Stimulated activated naive CD8-positive, alpha-beta T cell treated with anti-CD3 and anti-CD28 coated beads, Interleukin-15, Interleukin-2, amounts not matched to agents 100 ng/mL and 50 ng/mL, for 24 hours (primary cell): ENCODE measurements at regions not wholly inside any gene's neighbourhood (a gene's known extent, or its start where the extent isn't known, plus 50 kb on each side); places are given as distances from the start of the nearest gene placed in this dataset.

Experiments
- H3K27ac Mint-ChIP-seq: one replicate; pipeline ENCODE4 v1.8.0; 2021; ENCODE audit warnings: mild to moderate bottlenecking, mixed read lengths
- H3K27me3 Mint-ChIP-seq: one replicate; pipeline ENCODE4 v1.8.0; 2021; ENCODE audit warnings: mixed read lengths
- H3K36me3 Mint-ChIP-seq: one replicate; pipeline ENCODE4 v1.8.0; 2021; ENCODE audit warnings: low read depth, mixed read lengths
- H3K4me1 Mint-ChIP-seq: one replicate; pipeline ENCODE4 v1.8.0; 2021; ENCODE audit warnings: low read depth, mixed read lengths
- H3K4me3 Mint-ChIP-seq: one replicate; pipeline ENCODE4 v1.8.0; 2021; ENCODE audit warnings: mild to moderate bottlenecking, mixed read lengths
- H3K9me3 Mint-ChIP-seq: one replicate; pipeline ENCODE4 v1.8.0; 2021; ENCODE audit warnings: mixed read lengths

- H3K27me3 Mint-ChIP-seq: peaks cover 4% of the 10 kb centered on the region
These were observed 65.0 kb upstream of the GGTA1 start for GRCh38 chr9:121564504-121565260.

GRCh38 chr9:121566481-121567465, 67.1 kb upstream of the GGTA1 start:
- Mint-ChIP-seq H3K4me1 (no peaks in the 10 kb centered on the region), H3K36me3 (no peaks in the 10 kb centered on the region), H3K27ac (no peak overlapping the region), H3K9me3 (no peaks in the 10 kb centered on the region), H3K27me3 (peaks cover 4% of the 10 kb centered on the region), H3K4me3 (no peak overlapping the region)

More at GRCh38 chr9:121564504-121565260, 65.0 kb upstream of the GGTA1 start:
- Mint-ChIP-seq H3K27ac (no peak overlapping the region), H3K4me1 (no peaks in the 10 kb centered on the region), H3K4me3 (no peak overlapping the region), H3K9me3 (no peaks in the 10 kb centered on the region), H3K36me3 (no peaks in the 10 kb centered on the region)

- no peak overlapping the region for H3K4me3 Mint-ChIP-seq
- H3K36me3 Mint-ChIP-seq: no peaks in the 10 kb centered on the region
- H3K27ac Mint-ChIP-seq: no peak overlapping the region
- H3K27me3 Mint-ChIP-seq: peaks cover 4% of the 10 kb centered on the region
- H3K9me3 Mint-ChIP-seq: no peaks in the 10 kb centered on the region
- H3K4me1 Mint-ChIP-seq: no peaks in the 10 kb centered on the region
These were observed 68.1 kb upstream of the GGTA1 start for GRCh38 chr9:121567500-121568342.

- Mint-ChIP-seq H3K4me3 (no peak overlapping the region), H3K9me3 (no peaks in the 10 kb centered on the region), H3K27me3 (peaks cover 4% of the 10 kb centered on the region)
These were observed 69.0 kb upstream of the GGTA1 start for GRCh38 chr9:121568343-121569265.

GRCh38 chr9:121569266-121569648, 69.6 kb upstream of the GGTA1 start:
- no peak overlapping the region for H3K4me3 Mint-ChIP-seq
- H3K36me3 Mint-ChIP-seq: no peaks in the 10 kb centered on the region
- H3K27ac Mint-ChIP-seq: no peak overlapping the region
- H3K27me3 Mint-ChIP-seq: peaks cover 4% of the 10 kb centered on the region
- no peaks in the 10 kb centered on the region for H3K9me3 Mint-ChIP-seq
- no peaks in the 10 kb centered on the region for H3K4me1 Mint-ChIP-seq

More at GRCh38 chr9:121568343-121569265, 69.0 kb upstream of the GGTA1 start:
- no peaks in the 10 kb centered on the region for H3K4me1 Mint-ChIP-seq
- no peak overlapping the region for H3K27ac Mint-ChIP-seq
- H3K36me3 Mint-ChIP-seq: no peaks in the 10 kb centered on the region

- Mint-ChIP-seq H3K27ac (no peak overlapping the region), H3K36me3 (no peaks in the 10 kb centered on the region), H3K9me3 (no peaks in the 10 kb centered on the region), H3K4me3 (no peak overlapping the region), H3K4me1 (no peaks in the 10 kb centered on the region), H3K27me3 (peaks cover under 1% of the 10 kb centered on the region)
These were observed 72.9 kb upstream of the GGTA1 start for GRCh38 chr9:121572581-121572980.

GRCh38 chr9:121573717-121574485, 74.3 kb upstream of the GGTA1 start:
- no peaks in the 10 kb centered on the region for H3K9me3 Mint-ChIP-seq
- no peak overlapping the region for H3K27ac Mint-ChIP-seq
- no peaks in the 10 kb centered on the region for H3K27me3 Mint-ChIP-seq
- H3K36me3 Mint-ChIP-seq: no peaks in the 10 kb centered on the region
- H3K4me1 Mint-ChIP-seq: no peaks in the 10 kb centered on the region
- no peak overlapping the region for H3K4me3 Mint-ChIP-seq

GRCh38 chr9:121574774-121575519, 75.3 kb upstream of the GGTA1 start:
- Mint-ChIP-seq H3K4me3 (no peak overlapping the region), H3K9me3 (no peaks in the 10 kb centered on the region), H3K36me3 (no peaks in the 10 kb centered on the region), H3K27ac (no peak overlapping the region), H3K27me3 (no peaks in the 10 kb centered on the region), H3K4me1 (no peaks in the 10 kb centered on the region)

GRCh38 chr9:121576281-121577075, 75.0 kb upstream of the DAB2IP start:
- Mint-ChIP-seq H3K9me3 (no peaks in the 10 kb centered on the region), H3K27ac (no peak overlapping the region), H3K27me3 (no peaks in the 10 kb centered on the region), H3K36me3 (no peaks in the 10 kb centered on the region), H3K4me1 (no peaks in the 10 kb centered on the region), H3K4me3 (no peak overlapping the region)

- H3K36me3 Mint-ChIP-seq: no peaks in the 10 kb centered on the region
- no peak overlapping the region for H3K4me3 Mint-ChIP-seq
- H3K27me3 Mint-ChIP-seq: no peaks in the 10 kb centered on the region
- no peak overlapping the region for H3K27ac Mint-ChIP-seq
- H3K9me3 Mint-ChIP-seq: no peaks in the 10 kb centered on the region
- H3K4me1 Mint-ChIP-seq: no peaks in the 10 kb centered on the region
These were observed 74.3 kb upstream of the DAB2IP start for GRCh38 chr9:121577166-121577565.

GRCh38 chr9:121577572-121577971, 73.9 kb upstream of the DAB2IP start:
- Mint-ChIP-seq H3K4me3 (no peak overlapping the region), H3K9me3 (no peaks in the 10 kb centered on the region), H3K36me3 (no peaks in the 10 kb centered on the region), H3K27me3 (peaks cover 2% of the 10 kb centered on the region), H3K27ac (no peak overlapping the region), H3K4me1 (no peaks in the 10 kb centered on the region)
